Neutrophil (primary cell): ENCODE measurements at regions not wholly inside any gene's neighbourhood (a gene's known extent, or its start where the extent isn't known, plus 50 kb on each side); places are given as distances from the start of the nearest gene placed in this dataset.

Experiments used
- H3K27ac ChIP-seq: fragments of 200-600 bp; sonication (generic); 2 replicates; pipeline ENCODE4 v1.5.1; 2016; ENCODE audit warnings: mild to moderate bottlenecking, moderate library complexity
- H3K27me3 ChIP-seq: fragments of 200-600 bp; sonication (generic); 2 replicates; pipeline ENCODE4 v1.6.0; 2016; ENCODE audit warnings: mild to moderate bottlenecking
- H3K36me3 ChIP-seq: fragments of 200-600 bp; sonication (generic); 2 replicates; pipeline ENCODE4 v1.5.1; 2017
- H3K4me1 ChIP-seq, 2 experiments: fragments of 200-600 bp in 1 of 2; sonication (generic) in 1 of 2; 1 replicate in 1 of 2; 2 replicates in 1 of 2; pipeline versions ENCODE4 v1.5.1 to v1.6.1; 2013 to 2016; ENCODE audit warnings: low read depth in 1 of 2, low read length in 1 of 2, mild to moderate bottlenecking in 1 of 2, moderate library complexity in 1 of 2; ENCODE audit not compliant: control insufficient read depth in 1 of 2, insufficient read depth in 1 of 2
- H3K4me3 ChIP-seq, 2 experiments: fragments of 200-600 bp in 1 of 2; sonication (generic) in 1 of 2; 1 replicate in 1 of 2; 2 replicates in 1 of 2; pipeline ENCODE4 v1.5.1; 2013 to 2016; ENCODE audit warnings: low read depth in 1 of 2, low read length in 1 of 2, mild to moderate bottlenecking in 1 of 2, moderate library complexity in 1 of 2
- H3K9me3 ChIP-seq: fragments of 200-600 bp; sonication (generic); 2 replicates; pipeline ENCODE4 v1.5.1; 2016
- TF ChIP-seq, protein P1 (sequence below): fragments of 200-600 bp; sonication (generic); IDR thresholded peaks from 2 replicates; pipeline ENCODE4 v1.5.1; 2016; ENCODE audit warnings: antibody characterized with exemption

DNA sequence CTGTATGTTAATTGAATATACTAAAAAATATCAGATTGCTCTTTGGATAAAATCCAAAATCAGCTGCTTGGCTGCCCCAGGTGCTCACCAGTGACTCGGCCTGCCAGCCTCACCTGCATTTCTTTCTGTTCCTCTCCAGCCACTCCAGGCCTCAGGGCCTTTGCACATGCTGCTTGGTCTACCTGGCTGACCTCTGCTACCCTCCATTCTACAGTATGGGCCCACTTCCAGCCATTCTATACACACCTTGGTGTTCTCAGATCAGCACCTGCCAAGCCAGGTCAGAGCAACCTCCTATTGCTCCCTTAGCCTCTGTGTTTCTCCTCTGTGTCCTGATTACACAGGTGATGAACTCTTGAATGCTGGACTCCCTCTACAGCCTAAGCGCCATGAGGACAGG is 106.6 kb upstream of the TWIST2 start:
- H3K36me3 ChIP-seq = no peaks in the 10 kb centered on the region
- no peak overlapping the region for H3K27ac ChIP-seq
- H3K27me3 ChIP-seq = no peaks in the 10 kb centered on the region
- H3K4me3 ChIP-seq = no peak overlapping the region
- H3K4me1 ChIP-seq = no peaks in the 10 kb centered on the region
- H3K9me3 ChIP-seq = no peaks in the 10 kb centered on the region
- TF ChIP-seq, protein P1, sequence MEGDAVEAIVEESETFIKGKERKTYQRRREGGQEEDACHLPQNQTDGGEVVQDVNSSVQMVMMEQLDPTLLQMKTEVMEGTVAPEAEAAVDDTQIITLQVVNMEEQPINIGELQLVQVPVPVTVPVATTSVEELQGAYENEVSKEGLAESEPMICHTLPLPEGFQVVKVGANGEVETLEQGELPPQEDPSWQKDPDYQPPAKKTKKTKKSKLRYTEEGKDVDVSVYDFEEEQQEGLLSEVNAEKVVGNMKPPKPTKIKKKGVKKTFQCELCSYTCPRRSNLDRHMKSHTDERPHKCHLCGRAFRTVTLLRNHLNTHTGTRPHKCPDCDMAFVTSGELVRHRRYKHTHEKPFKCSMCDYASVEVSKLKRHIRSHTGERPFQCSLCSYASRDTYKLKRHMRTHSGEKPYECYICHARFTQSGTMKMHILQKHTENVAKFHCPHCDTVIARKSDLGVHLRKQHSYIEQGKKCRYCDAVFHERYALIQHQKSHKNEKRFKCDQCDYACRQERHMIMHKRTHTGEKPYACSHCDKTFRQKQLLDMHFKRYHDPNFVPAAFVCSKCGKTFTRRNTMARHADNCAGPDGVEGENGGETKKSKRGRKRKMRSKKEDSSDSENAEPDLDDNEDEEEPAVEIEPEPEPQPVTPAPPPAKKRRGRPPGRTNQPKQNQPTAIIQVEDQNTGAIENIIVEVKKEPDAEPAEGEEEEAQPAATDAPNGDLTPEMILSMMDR = no peak

DNA sequence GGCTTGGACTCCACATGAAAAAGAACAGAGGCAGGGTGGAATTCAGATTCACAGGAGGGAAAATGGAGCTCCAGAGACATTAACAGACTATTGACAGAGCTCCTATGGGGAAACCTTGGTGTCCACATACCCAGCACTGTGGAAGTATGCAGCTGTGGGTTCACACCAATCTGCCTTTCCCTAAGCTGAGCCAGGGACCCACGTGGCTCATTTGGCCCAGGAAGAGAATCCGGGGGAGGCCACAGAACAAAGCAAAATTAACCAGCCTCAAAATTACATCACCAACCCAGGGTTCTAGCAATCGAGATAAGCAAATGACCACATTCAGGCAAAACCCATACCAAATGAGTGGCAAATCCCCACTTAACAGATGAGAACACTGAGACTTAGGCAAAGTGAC is 105.8 kb upstream of the TWIST2 start:
- no peaks in the 10 kb centered on the region for H3K27me3 ChIP-seq
- H3K4me1 ChIP-seq = no peaks in the 10 kb centered on the region
- no peaks in the 10 kb centered on the region for H3K36me3 ChIP-seq
- H3K27ac ChIP-seq = no peak overlapping the region
- TF ChIP-seq, protein P1 = no peak
- no peak overlapping the region for H3K4me3 ChIP-seq
- H3K9me3 ChIP-seq = no peaks in the 10 kb centered on the region

DNA sequence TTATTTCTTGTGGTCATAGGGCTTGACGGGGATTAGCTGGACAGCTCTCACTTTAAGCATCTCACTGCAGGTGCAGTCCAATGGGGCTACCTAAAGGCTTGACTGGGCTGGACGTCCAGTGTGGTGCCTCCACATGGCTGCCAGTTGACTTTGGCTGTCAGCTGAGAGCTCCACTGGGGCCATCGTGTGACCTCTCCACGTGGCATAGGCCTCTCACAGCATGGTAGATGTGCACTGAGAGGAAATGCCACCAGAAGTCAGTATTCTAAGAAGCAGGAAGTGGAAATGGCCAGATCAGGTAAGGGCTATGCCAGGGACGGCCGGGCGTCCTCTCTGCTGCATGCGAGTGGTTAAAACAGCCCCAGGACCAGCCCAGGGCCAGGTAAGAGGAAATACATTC is 105.2 kb upstream of the TWIST2 start:
- no peak overlapping the region for H3K27ac ChIP-seq
- no peaks in the 10 kb centered on the region for H3K9me3 ChIP-seq
- H3K27me3 ChIP-seq = no peaks in the 10 kb centered on the region
- TF ChIP-seq, protein P1 = no peak
- no peaks in the 10 kb centered on the region for H3K36me3 ChIP-seq
- H3K4me1 ChIP-seq = no peaks in the 10 kb centered on the region
- no peak overlapping the region for H3K4me3 ChIP-seq

DNA sequence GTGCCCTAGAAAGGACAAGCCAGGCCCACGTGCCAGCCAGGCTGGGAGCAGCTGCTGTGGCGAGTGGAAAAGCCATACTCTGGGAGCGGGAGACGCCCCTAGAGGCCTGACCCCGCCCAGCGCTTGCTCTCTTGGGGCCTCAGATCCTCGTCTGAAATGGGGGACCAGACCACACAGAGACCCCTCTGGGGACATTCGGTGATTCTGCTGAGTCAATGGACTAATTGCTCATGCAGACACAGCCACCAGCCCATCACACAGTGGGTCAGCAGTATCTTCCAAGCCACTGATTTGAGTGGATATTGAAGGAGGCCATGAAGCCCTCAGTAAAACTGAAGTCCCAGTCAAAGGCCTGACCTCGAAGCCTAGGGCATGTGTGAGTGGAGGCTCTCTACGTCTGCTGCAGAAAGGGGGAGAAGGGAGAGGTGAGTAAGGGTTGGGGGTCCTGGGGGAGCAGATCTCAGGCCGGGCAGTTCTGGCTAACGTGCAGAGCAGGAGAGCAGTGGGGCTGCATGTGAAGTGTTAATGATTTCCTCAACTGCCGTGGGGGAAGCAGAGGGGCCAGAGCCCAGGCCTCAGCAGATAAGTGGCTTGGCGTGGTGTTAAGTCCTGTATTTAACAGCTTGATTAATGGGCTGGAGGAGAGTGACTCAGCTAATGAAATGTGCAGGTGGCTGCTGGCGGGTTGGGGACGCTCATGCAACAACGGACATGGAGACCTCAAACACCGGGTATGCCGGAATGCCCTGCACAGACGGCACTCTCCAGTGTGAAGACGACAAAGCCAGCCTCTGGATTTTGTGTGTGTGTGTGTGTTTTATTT is 104.4 kb upstream of the TWIST2 start:
- TF ChIP-seq, protein P1 = no peak
- H3K4me3 ChIP-seq = no peak overlapping the region
- no peaks in the 10 kb centered on the region for H3K9me3 ChIP-seq
- H3K4me1 ChIP-seq = no peaks in the 10 kb centered on the region
- H3K27me3 ChIP-seq = no peaks in the 10 kb centered on the region
- H3K36me3 ChIP-seq = no peaks in the 10 kb centered on the region
- no peak overlapping the region for H3K27ac ChIP-seq

DNA sequence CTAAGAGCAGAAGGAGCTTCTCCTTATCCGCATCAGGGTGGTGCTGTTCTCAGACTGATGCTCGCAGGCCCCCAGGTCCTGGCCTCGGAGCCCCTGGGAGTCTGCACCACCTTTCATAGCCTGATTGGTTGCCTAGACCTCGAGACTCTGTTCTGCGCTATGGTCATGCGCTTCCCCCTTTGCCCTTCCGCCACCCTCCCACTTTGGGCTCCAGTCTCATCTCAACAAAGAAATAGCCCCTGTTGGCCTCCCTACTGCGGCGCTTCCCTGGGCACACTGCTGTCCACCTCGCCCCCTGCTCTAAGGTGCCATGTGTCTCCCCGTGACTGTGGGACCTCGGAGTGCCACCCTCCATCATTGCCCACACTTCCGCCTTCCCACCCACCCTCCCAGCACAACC is 102.9 kb upstream of the TWIST2 start:
- H3K9me3 ChIP-seq = no peaks in the 10 kb centered on the region
- H3K4me1 ChIP-seq = no peaks in the 10 kb centered on the region
- no peak overlapping the region for H3K27ac ChIP-seq
- H3K36me3 ChIP-seq = no peaks in the 10 kb centered on the region
- no peak overlapping the region for H3K4me3 ChIP-seq
- TF ChIP-seq, protein P1 = no peak
- no peaks in the 10 kb centered on the region for H3K27me3 ChIP-seq
